Naive B cell (primary cell): ENCODE measurements at regions not wholly inside any gene's neighbourhood (a gene's known extent, or its start where the extent isn't known, plus 50 kb on each side); places are given as distances from the start of the nearest gene placed in this dataset.

Experiments used
- ATAC-seq, 2 donors: fragments of 150-1000 bp; cut with Tn5 transposase; 2 replicates each; pipeline ENCODE4 v1.10.0; 2021; ENCODE audit warnings: low read depth in 2 of 2, mild to moderate bottlenecking in 2 of 2, moderate library complexity in 2 of 2
- DNase-seq: peaks from one replicate; pipeline ENCODE4 v3.0.0; 2022
- H3K27ac Mint-ChIP-seq, 6 donors: one replicate each; pipeline ENCODE4 v1.8.0; 2020 to 2022; ENCODE audit warnings: mild to moderate bottlenecking in 6 of 6, mixed read lengths in 6 of 6, moderate library complexity in 5 of 6, inconsistent platforms in 2 of 6
- H3K27me3 Mint-ChIP-seq, 3 donors: one replicate each; pipeline ENCODE4 v1.8.0; 2021 to 2022; ENCODE audit warnings: mixed read lengths in 3 of 3, mild to moderate bottlenecking in 1 of 3
- H3K36me3 Mint-ChIP-seq, 2 donors: one replicate each; pipeline ENCODE4 v1.8.0; 2020 to 2022; ENCODE audit warnings: mixed read lengths in 2 of 2, inconsistent platforms in 1 of 2, mild to moderate bottlenecking in 1 of 2
- H3K4me1 Mint-ChIP-seq, 3 donors: one replicate each; pipeline ENCODE4 v1.8.0; 2020 to 2022; ENCODE audit warnings: mixed read lengths in 3 of 3, inconsistent platforms in 1 of 3, mild to moderate bottlenecking in 1 of 3, moderate library complexity in 1 of 3
- H3K4me3 Mint-ChIP-seq, 8 donors: one replicate each; pipeline ENCODE4 v1.8.0; 2020 to 2022; ENCODE audit warnings: mild to moderate bottlenecking in 8 of 8, mixed read lengths in 8 of 8, moderate library complexity in 8 of 8, inconsistent platforms in 2 of 8
- H3K9me3 Mint-ChIP-seq, 7 donors: one replicate each; pipeline ENCODE4 v1.8.0; 2020 to 2022; ENCODE audit warnings: mixed read lengths in 7 of 7, mild to moderate bottlenecking in 5 of 7, inconsistent platforms in 2 of 7, moderate library complexity in 1 of 7

- Mint-ChIP-seq H3K4me3 (no peak overlapping the region), H3K27ac (no peak overlapping the region), H3K9me3 (peaks cover 0 to 2% (median 0%) of the 10 kb centered on the region in 7 donors), H3K27me3 (no peaks in the 10 kb centered on the region), H3K36me3 (no peaks in the 10 kb centered on the region), H3K4me1 (no peaks in the 10 kb centered on the region)
- no peak for ATAC-seq
- DNase-seq: no peak
Measured at GRCh38 chr5:147957901-147958300, 51.6 kb upstream of the C5orf46 start.

- no peak overlapping the region for H3K4me3 Mint-ChIP-seq
- peaks cover 0 to 2% (median 0%) of the 10 kb centered on the region in 7 donors for H3K9me3 Mint-ChIP-seq
- H3K27ac Mint-ChIP-seq: no peak overlapping the region
- no peak for ATAC-seq
- H3K36me3 Mint-ChIP-seq: no peaks in the 10 kb centered on the region
- H3K4me1 Mint-ChIP-seq: no peaks in the 10 kb centered on the region
- no peaks in the 10 kb centered on the region for H3K27me3 Mint-ChIP-seq
- DNase-seq: no peak
Measured at GRCh38 chr5:147956842-147957223, 50.5 kb upstream of the C5orf46 start.

GRCh38 chr5:147956064-147956841 lies 49.9 kb upstream of the C5orf46 start:
- H3K36me3 Mint-ChIP-seq: no peaks in the 10 kb centered on the region
- no peaks in the 10 kb centered on the region for H3K4me1 Mint-ChIP-seq
- no peak overlapping the region for H3K27ac Mint-ChIP-seq
- no peak overlapping the region for H3K4me3 Mint-ChIP-seq
- H3K27me3 Mint-ChIP-seq: no peaks in the 10 kb centered on the region
- ATAC-seq (no peak), DNase-seq (no peak)
- H3K9me3 Mint-ChIP-seq: peaks cover 0 to 2% (median 0%) of the 10 kb centered on the region in 7 donors
